ENCODE measurements at regions not wholly inside any gene's neighbourhood (a gene's known extent, or its start where the extent isn't known, plus 50 kb on each side); places are given as distances from the start of the nearest gene placed in this dataset.
A peak's percentile ranks its signal among the peaks of the same experiment; 100 is the strongest.
"Not testable (repeated sequence)": the region's sequence is repeated elsewhere in the genome, so short reads cannot be mapped to it uniquely, and the experiment has no call there.

DNA sequence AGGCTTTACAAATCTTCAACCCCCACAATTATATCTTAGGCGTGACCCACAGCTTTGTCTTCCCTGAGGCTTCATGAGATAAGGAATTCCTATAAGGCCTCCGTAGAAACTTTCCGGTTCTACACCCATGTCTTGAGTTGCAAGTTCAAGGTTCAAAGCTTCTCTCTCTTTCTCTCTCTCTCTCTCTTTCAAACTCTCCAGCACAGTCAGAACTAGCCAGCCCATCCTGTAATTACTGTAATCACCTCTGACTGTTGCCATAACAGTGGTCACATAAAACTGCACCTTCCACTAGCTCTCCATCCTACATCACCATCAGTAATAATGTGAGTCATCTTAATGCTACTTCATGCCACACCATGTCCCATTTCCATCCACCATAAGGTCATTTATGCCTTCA is 90.0 kb upstream of the NFASC start:
- DNase-seq (ENCODE audit: low read depth), result no peak

- no peak for DNase-seq (ENCODE audit: low read depth)
Observed at GRCh38 chr1:204782118-204782700, 88.5 kb upstream of the NFASC start.

GRCh38 chr1:204785023-204785422 is 85.6 kb upstream of the NFASC start:
- DNase-seq (ENCODE audit: low read depth), result not testable (repeated sequence)

DNA sequence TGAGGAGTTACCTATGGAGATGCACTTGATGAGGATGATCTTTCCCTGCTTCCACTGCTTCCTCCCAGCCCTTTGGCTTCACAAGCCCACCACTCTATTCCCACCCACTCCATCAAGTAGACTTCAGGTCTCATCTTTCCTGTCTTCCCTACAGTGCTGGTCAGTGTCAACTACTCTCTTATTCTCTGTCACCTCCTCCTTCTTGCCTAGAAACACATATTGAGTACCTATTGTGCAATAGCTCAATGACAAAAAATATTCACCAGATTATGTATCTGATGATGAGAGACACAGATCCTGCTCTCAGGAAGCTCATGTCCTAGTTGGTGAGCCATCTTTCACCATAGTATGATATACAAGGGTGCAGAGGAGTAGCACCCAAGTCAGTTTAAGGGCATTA is 82.2 kb upstream of the NFASC start:
- DNase-seq (ENCODE audit: low read depth), result no peak

DNA sequence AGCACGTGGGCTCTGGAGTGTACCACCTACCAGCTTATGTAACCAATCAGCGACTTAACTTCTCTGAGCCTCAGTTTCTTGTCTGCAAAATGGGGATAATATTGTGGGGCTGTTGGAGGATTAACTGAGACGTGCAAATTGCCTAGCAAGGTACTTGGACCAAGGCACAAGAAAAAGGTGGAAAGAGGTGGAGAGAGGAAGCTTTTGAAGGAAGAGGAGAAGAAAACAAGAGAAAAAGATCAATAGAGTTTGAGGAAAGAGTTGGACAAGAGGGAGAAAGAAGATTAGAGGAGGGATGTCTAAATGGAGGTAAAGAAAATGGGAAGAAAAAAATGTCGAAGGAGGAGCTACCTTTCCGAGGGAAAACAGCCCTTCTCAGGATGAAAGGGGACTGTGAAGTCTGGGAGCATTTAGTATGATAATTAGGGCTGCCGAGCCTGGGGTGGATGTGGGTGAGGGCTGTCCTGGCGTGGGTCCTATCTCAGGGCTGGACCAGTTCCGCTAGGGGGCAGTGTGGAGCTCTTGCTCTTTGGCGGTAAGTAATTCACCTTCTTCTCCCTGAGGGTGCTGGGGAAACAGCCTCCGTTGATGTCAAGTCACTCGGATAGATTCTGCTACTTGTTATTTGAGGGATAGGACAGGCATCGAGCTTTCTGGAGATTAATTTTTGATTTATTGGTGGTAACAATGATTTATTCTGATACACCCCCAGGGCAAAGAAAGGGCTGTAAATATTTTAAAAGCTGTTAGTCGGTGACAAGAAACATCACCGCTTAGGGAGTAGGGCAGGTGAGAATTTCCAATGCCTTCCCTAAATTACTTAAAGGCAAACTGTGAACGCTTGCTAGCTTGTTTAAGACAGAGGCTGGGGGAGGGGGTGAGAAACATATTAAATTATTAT is 79.0 kb upstream of the NFASC start:
- peak; percentile 22 for DNase-seq (ENCODE audit: low read depth)

DNA sequence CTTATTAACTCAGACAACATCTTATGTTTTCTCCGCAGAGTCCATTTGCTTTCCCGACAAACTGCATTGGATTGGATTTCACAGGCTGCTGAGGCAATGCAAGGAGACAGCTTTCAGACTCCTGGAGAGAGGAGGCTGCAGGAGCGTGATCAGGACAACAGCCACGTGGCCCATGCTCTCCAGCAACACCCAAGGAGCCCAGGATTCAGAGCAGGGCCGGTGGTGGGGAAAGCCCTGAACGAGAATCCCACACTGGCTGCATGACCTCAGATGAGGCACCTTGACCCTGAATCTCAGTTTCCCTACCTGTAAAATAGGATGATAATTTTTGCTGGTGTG is 78.3 kb upstream of the NFASC start:
- no peak for DNase-seq (ENCODE audit: low read depth)

DNA sequence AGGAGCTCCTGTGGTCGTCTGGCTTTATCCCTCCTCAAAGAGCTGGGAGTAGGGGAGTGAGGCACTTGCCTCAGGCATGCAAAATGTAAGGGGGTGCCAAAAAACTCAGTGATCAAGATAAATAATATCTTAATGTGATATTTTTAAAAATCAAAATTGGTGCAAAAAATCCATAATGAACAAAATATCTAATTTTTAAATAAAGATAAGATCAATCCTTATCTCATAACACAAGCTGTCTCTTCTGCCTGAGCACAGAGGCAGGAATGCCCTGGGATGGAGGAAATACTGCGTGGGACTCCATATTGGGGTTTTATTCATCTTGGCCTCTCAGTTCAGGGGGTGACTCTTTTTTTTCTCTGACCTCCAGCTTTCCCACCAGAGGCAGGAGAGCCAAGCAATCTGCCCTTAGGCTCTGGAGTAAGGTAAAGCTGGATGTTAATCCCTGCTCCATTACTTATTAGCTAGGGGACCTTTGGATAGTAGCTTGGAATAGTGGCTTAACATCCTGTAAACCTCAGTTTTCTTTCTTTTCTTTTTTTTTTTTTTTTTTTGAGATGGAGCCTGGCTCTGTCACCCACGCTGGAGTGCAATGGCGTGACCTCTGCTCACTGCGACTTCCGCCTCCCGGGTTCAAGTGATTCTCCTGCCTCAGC is 77.3 kb upstream of the NFASC start:
- no peak for DNase-seq (ENCODE audit: low read depth)

DNA sequence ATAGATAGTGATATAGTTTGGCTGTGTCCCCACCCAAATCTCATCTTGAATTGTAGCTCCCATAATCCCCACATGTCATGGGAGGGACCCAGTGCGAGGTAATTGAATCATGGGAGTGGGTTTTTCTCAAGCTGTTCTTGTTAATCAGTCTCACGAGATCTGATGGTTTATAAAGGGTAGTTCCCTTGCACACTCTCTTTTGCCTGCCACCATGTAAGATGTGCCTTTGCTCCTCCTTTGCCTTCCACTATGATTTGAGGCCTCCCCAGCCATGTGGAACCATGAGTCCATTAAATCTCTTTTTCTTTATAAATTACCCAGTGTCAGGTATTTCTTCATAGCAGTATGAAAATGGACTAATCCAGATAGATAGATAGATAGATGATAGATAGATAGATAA is 73.8 kb upstream of the NFASC start:
- not testable (repeated sequence) for DNase-seq (ENCODE audit: low read depth)

- DNase-seq (ENCODE audit: low read depth), result no peak
Observed at GRCh38 chr1:204797401-204797800, 73.3 kb upstream of the NFASC start.

DNA sequence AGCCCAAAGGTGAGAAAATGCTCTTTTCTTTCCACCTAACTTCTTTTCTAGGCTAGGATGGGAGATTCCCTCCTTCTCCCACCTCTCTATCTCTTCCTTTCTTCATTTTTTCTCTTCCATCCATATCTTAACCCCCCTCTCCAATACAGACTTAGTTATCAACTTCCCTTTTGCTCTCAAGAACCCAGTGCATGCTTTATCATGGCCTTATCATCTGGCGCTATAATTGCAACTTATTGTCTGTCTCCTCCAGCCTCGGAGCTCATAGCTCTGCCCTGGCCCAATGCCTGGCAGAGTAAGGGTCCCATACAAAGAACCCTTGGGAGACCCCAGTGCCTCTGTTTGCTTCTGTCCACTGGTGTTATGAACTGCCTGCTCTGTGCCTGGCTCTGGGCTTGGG is 71.0 kb upstream of the NFASC start:
- DNase-seq (ENCODE audit: low read depth), result no peak

GRCh38 chr1:204801211-204801610 is 69.5 kb upstream of the NFASC start:
- DNase-seq (ENCODE audit: low read depth), result no peak

DNA sequence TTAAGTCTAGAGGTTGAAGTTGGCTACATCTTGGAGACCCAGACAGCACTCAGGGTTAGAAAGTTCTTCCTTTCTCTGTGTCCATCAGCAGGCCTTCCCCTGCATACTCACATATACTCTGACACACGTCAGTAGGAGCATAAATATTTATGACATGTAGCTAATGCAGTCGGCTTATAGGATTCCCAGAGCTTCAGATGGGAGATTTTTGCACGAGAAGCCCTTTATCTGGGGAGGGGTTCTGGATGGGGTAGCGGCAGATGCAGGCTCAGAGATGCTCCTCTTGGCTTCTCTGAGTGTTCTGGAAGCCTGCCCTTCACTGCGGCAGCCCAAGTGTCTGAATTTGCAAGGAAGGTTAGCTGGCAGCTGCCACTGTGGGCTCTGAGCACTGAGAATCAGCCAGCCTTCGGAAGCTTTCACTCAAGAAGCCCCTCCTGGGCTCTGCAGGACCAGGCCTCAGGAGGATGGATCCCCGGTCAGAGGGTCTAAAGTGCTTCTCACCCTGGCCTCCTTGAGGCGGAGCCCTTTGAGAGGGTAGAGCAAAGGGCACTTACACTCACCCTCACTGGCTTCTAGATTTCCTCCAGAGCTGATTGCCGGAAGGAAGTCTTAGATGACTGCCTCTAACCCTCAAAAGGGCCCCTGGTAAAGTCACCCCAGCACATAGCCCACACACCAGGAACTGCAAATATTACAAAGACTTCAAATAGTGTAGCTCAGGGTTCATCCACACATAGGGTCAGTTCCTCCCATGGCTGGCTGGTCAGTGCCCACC is 68.1 kb upstream of the NFASC start:
- no peak for DNase-seq (ENCODE audit: low read depth)

- DNase-seq (ENCODE audit: low read depth), result no peak
Observed at GRCh38 chr1:204803607-204804006, 67.1 kb upstream of the NFASC start.

GRCh38 chr1:204806943-204807687 is 63.5 kb upstream of the NFASC start:
- DNase-seq (ENCODE audit: low read depth), result peak; percentile 57

DNA sequence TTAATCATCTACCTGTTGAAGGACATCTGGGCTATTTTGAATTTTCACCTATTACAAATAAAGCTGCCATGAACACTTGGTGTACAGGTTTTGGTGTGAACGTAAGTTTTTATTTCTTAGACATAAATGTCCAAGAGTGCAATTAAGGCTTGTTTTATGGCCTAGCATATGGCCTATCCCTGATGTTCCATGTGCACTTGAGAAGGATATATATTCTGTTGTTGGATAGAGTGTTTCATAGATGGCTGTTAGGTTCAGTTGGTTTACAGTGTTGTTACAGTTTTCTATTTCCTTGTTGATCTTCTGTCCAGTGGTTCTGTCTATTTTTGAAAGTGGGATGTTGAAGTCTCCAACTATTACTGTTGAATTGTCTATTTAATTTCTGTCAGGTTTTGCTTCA is 61.2 kb upstream of the NFASC start:
- no peak for DNase-seq (ENCODE audit: low read depth)

- no peak for DNase-seq (ENCODE audit: low read depth)
Observed at GRCh38 chr1:204812842-204813241, 57.8 kb upstream of the NFASC start.

GRCh38 chr1:204813522-204813921 is 57.1 kb upstream of the NFASC start:
- DNase-seq (ENCODE audit: low read depth), result no peak

GRCh38 chr1:204814166-204814884 is 56.3 kb upstream of the NFASC start:
- no peak for DNase-seq (ENCODE audit: low read depth)

- no peak for DNase-seq (ENCODE audit: low read depth)
Observed at GRCh38 chr1:204817341-204817740, 53.3 kb upstream of the NFASC start.

GRCh38 chr1:204818998-204819397 is 51.7 kb upstream of the NFASC start:
- no peak for DNase-seq (ENCODE audit: low read depth)

DNA sequence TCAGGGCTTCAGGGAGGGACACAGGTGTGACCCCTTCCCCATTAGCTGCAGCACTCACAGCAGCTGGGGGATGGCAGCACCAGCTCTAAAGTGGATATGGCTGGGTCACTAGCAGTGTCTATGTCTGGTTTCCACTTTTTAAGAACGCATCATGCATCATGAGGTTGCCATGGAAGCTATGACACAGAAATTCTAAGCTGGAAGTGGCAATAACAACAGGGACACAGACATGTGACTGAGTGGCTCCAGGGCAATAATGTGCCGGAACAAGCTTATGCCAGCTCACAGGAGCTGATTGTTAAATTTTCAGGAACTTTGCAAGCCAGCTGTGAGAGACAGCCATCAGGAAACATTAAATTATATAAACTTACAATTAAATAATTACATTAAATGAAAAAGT is 51.2 kb upstream of the NFASC start:
- peak; percentile 36 for DNase-seq (ENCODE audit: low read depth)

All from renal cortical epithelial cell (primary cell).